ENCODE measurements at regions not wholly inside any gene's neighbourhood (a gene's known extent, or its start where the extent isn't known, plus 50 kb on each side); places are given as distances from the start of the nearest gene placed in this dataset.
A peak's percentile ranks its signal among the peaks of the same experiment; 100 is the strongest.

DNA sequence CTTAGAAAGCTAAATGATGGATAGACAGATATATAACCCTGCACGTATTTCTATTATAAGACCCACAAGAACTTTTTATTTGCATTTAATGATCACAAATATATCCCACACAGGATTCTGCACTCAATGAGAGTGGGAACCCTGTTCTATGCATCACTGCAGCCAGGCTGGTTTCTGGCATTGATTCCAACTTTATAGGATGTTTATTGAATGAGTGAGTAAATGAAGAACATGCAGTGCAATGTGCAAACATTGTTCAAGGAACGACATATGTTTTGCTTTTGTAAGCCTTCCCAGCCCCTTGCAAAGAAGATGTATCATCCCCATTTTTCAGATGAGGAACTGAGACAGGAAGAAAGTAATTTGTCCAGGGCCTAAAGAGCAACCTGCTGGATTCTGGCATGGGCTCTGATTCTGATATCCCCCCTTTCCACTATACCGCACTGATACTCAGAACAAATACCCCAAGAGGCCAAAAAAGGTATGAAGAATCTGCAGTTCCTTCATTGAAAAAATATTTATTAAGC lies 246.3 kb downstream of the LACC1 start:
- Mint-ChIP-seq H3K27ac (no peak overlapping the region), H3K4me1 (ENCODE audit: low read depth in 2 of 2) (no peaks in the 10 kb centered on the region), H3K9me3 (peaks cover 0 to 3% of the 10 kb centered on the region in 2 donors), H3K4me3 (no peak overlapping the region), H3K36me3 (ENCODE audit: insufficient read depth) (no peaks in the 10 kb centered on the region), H3K27me3 (peaks cover 11 to 35% of the 10 kb centered on the region in 2 donors)
- DNase-seq (no peak), ATAC-seq (replicated peaks) (no peak)

DNA sequence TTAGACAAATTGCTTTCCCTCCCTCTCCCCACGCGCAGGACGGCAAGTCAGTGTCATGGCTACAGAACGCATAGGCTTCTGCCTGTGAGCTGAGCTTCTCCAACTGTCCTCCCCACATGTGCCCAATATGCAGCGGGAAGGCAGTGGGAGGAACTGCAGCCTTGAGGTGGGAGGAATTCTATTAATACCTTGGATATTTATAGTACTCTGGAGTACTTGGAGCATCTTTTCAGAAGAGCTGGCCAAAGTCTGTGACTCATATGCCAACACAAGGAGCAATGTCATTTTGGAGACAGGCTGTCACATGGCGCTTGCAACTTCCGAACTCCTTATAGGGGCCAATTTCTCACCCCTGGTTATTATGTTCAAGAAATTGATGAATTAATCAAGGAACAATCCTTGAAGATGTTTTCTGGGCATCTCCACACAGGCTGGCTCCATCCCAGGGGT lies 245.0 kb upstream of the SERP2 start:
- Mint-ChIP-seq H3K4me1 (ENCODE audit: low read depth in 2 of 2) (no peaks in the 10 kb centered on the region), H3K9me3 (no peaks in the 10 kb centered on the region), H3K27ac (no peak overlapping the region), H3K36me3 (ENCODE audit: insufficient read depth) (no peaks in the 10 kb centered on the region), H3K4me3 (no peak overlapping the region), H3K27me3 (peaks cover 31 to 49% of the 10 kb centered on the region in 2 donors)
- DNase-seq: no peak
- ATAC-seq (replicated peaks): no peak

DNA sequence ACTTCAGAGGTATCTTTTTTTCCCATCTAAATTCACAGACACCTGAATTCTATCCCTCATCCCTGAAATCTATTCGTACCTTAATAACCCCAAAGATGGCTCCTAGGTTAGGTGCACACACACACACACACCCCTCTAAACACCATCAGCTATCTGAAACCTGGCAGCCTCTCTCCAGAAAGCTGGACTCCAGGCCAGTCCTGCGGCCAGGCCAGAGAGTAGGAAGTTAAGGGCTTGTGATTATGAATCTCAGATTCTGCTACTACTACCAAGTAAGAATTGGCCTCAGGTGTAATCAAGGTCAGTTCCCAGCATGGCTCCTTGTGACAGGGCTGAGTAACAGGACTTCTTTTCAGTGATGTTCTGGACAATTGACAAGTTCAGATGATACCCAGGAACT lies 244.2 kb upstream of the SERP2 start:
- Mint-ChIP-seq H3K36me3 (ENCODE audit: insufficient read depth) (no peaks in the 10 kb centered on the region), H3K4me3 (no peak overlapping the region), H3K27ac (no peak overlapping the region), H3K9me3 (no peaks in the 10 kb centered on the region), H3K4me1 (ENCODE audit: low read depth in 2 of 2) (no peaks in the 10 kb centered on the region), H3K27me3 (peaks cover 31 to 49% of the 10 kb centered on the region in 2 donors)
- no peak for ATAC-seq (replicated peaks)
- no peak for DNase-seq

DNA sequence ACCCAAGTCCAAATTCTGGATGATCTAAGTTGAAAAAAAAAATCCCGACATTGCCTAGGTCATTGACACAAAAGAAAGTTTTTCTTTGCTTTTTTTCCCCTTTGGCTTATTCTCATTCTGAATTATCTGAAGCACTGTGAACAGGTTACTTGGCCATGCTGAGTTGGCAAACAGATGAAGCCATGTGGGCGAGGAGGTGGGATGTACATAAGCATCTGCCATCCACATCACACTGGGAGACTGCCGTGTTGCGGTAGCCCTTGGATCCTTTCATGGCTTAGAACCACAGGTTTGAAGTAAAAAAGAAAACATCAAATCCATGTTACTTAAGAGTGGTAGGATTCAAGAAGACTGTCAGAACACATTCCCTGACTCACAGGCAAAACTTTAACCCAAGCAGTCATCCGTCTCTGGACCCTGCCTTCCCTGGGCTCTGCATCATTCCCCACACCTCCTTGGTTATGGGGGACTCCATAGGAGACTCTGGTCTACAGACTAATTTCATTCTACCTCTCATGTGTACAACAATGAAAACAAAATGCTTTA lies 242.5 kb upstream of the SERP2 start:
- Mint-ChIP-seq H3K4me3 (no peak overlapping the region), H3K4me1 (ENCODE audit: low read depth in 2 of 2) (no peaks in the 10 kb centered on the region), H3K9me3 (no peaks in the 10 kb centered on the region), H3K36me3 (ENCODE audit: insufficient read depth) (no peaks in the 10 kb centered on the region), H3K27ac (no peak overlapping the region), H3K27me3 (peaks cover 31 to 49% of the 10 kb centered on the region in 2 donors)
- DNase-seq: no peak
- no peak for ATAC-seq (replicated peaks)

DNA sequence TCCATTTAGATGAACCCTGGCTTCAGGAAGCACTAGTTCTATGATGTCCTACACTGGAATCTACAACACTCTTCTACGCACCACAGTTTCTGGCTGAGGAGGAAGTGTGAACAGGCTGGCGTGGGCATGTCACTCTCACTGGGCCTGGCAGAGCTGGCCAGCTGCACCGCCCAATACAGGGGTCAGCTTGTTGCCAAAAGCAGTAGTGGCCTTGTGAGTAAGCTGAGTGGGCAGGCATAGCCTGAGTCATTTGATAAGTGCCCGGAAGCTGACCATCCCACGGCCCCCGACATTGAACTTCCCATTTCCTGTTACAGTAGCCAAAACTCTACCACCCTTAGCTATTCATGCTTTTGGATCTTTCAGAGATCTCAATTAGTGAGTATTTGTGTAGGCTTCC lies 240.9 kb upstream of the SERP2 start:
- ATAC-seq (replicated peaks): no peak
- no peak for DNase-seq
- Mint-ChIP-seq H3K27me3 (peaks cover 31 to 44% of the 10 kb centered on the region in 2 donors), H3K36me3 (ENCODE audit: insufficient read depth) (no peaks in the 10 kb centered on the region), H3K4me3 (no peak overlapping the region), H3K27ac (no peak overlapping the region), H3K9me3 (no peaks in the 10 kb centered on the region), H3K4me1 (ENCODE audit: low read depth in 2 of 2) (no peaks in the 10 kb centered on the region)

DNA sequence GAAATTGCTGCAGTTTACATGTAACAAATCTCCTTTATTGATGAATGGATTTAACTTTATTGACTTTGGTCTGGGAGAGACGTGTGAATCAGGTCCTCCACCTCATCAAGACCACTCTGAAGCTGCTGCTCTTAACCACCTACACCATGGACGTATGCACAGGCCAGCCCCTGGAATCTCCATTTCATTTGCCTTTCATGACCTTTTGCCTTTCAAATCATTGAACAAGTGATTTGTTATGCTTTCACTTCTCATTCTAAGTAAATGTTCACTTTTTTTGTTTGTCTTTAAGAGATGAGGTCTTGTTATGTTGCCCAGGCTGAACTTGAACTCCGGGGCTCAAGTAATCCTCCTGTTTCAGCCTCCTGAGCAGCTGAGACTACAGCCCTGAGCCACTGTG lies 240.0 kb upstream of the SERP2 start:
- peaks cover 31 to 35% of the 10 kb centered on the region in 2 donors for H3K27me3 Mint-ChIP-seq
- no peak overlapping the region for H3K27ac Mint-ChIP-seq
- H3K4me3 Mint-ChIP-seq: no peak overlapping the region

DNA sequence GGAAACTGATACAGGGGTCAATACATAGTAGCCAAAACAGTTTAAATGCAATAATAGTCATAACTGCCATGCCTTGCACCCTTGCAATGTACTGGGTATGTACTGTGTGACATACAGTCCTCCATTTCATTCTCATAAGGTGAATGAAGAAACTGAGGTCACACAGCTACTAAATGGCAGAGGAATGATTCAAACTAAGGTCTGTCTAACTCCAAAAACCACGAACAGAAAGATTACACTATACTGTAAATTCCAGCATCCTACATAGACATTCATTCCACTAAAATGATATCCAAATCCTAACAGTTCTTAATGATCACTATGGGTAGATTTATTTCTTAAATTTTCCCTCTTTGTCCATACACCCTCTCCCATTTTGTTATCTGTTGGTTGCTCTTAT lies 238.1 kb upstream of the SERP2 start:
- no peaks in the 10 kb centered on the region for H3K4me1 Mint-ChIP-seq (ENCODE audit: low read depth in 2 of 2)
- no peak overlapping the region for H3K4me3 Mint-ChIP-seq
- ATAC-seq (replicated peaks) (no peak), DNase-seq (no peak)
- H3K27ac Mint-ChIP-seq: no peak overlapping the region
- peaks cover 18 to 24% of the 10 kb centered on the region in 2 donors for H3K27me3 Mint-ChIP-seq
- H3K36me3 Mint-ChIP-seq (ENCODE audit: insufficient read depth): no peaks in the 10 kb centered on the region
- H3K9me3 Mint-ChIP-seq: no peaks in the 10 kb centered on the region

More for the DNA sequence above, 240.0 kb upstream of the SERP2 start:
- H3K36me3 Mint-ChIP-seq (ENCODE audit: insufficient read depth): no peaks in the 10 kb centered on the region
- no peak for DNase-seq
- no peak for ATAC-seq (replicated peaks)
- no peaks in the 10 kb centered on the region for H3K9me3 Mint-ChIP-seq
- no peaks in the 10 kb centered on the region for H3K4me1 Mint-ChIP-seq (ENCODE audit: low read depth in 2 of 2)

DNA sequence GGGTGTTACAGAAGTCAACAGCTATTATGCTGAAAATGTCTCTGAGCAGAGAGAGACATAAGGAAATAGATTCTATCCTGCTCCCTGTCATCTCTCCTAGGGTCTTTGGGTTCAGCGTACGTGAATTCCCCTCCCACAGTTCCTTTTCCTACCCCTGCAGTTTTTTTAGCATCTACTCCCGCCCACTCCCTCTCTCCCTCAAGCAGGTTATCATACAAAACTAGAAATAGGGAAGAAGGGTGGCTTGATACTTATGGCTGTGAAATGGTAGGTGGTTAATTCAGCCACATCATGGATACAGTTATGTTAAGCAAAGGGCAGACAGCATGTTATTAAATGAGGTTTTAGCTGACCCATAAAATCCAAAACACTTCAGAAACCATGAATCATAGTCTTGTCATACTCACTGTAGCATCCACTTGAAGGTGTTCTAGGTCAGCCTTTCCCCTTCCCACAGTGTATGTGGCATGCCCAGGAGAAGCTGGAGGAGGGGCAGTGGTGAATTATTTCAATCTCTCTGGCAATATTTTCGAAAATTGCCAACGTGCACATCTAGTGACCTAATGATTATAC lies 236.8 kb upstream of the SERP2 start:
- no peak overlapping the region for H3K4me3 Mint-ChIP-seq
- DNase-seq: no peak
- ATAC-seq (replicated peaks): no peak
- peaks cover 6 to 12% of the 10 kb centered on the region in 2 donors for H3K27me3 Mint-ChIP-seq
- H3K9me3 Mint-ChIP-seq: no peaks in the 10 kb centered on the region
- H3K4me1 Mint-ChIP-seq (ENCODE audit: low read depth in 2 of 2): peaks cover 5 to 8% of the 10 kb centered on the region in 2 donors
- no peak overlapping the region for H3K27ac Mint-ChIP-seq
- H3K36me3 Mint-ChIP-seq (ENCODE audit: insufficient read depth): peaks cover 7% of the 10 kb centered on the region

DNA sequence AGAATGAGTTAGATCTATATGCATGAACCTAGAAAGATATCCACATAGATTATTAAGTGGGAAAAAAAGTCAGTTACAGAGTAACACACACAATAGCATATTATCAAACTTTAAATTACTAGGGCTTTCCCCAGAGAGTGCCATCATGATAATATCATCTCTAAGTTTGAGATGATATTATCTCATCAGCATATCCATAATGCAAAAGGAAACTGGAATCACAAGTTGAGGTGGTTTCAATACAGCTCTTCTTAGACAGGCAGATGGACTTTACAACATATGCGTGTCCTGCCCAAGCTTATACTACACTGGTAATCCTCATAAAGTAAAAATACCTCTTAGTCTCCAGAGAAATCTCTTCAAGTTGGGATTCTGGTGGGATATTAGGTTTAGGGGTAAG lies 236.2 kb upstream of the SERP2 start:
- H3K36me3 Mint-ChIP-seq (ENCODE audit: insufficient read depth): peaks cover 8% of the 10 kb centered on the region
- ATAC-seq (replicated peaks) (no peak), DNase-seq (no peak)
- no peaks in the 10 kb centered on the region for H3K9me3 Mint-ChIP-seq
- peaks cover 9% of the 10 kb centered on the region in 2 donors for H3K4me1 Mint-ChIP-seq (ENCODE audit: low read depth in 2 of 2)
- H3K27ac Mint-ChIP-seq: peak overlapping the region in 1 of 2 donors; percentile 65
- peaks cover 0 to 7% of the 10 kb centered on the region in 2 donors for H3K27me3 Mint-ChIP-seq
- no peak overlapping the region for H3K4me3 Mint-ChIP-seq

DNA sequence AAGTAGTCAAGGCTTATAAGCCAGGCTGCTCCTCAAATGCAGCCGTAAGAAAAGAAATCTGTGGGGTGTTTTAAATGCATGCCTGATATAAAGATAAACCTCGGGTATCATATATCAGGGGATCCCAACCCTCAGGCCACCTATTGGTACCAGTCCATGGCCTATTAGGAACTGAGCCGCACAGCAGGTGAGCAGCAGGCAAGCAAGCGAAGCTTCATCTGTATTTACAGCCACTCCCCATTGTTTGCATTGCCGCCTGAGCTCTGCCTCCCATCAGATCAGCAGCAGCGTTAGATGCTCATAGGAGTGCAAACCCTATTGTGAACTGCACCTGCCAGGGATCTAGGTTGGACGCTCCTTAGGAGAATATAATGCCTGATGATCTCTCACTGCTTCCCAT lies 233.5 kb upstream of the SERP2 start:
- Mint-ChIP-seq H3K27ac (no peak overlapping the region), H3K9me3 (no peaks in the 10 kb centered on the region), H3K4me3 (no peak overlapping the region), H3K4me1 (ENCODE audit: low read depth in 2 of 2) (peaks cover 11% of the 10 kb centered on the region in 2 donors), H3K36me3 (ENCODE audit: insufficient read depth) (peaks cover 8% of the 10 kb centered on the region), H3K27me3 (no peaks in the 10 kb centered on the region)
- DNase-seq (no peak), ATAC-seq (replicated peaks) (no peak)

DNA sequence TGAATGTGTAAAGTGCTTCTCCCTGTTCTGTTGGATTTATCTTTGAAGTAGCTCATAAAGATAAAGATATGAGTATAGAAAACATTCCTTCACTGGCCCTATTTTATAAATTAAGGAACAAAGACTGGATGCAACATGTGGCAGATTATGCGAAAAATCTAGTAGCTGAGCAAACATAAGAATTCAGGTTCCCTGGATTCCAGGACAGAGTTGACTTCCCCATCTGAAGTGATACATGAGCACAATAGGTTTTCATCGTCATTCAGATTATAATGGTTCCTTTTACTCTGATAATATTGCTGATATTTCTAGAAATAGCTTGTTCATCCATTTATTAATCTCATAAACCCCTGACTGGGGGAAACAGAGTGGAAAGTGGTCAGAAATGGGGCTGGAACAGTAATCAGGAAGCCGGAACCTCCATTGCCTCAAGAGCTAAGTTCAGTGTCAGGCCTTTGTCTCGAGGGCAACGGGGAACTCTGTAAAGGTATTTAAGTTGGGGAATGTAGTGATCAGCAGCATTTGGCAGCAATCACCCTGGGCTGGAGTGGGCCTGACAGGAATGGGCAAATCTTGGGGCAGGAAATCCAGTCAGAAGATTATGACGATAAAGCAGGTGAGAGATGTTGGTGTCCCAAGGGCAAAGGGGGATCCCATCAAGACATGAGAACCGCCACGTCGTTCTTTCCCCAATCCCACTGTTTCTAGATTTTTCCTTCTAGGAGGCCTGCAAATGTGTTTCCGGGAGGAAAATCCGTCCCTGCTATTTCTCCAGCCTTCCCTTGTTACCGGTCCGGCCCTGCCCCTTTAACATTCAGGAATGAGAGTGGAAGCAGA lies 232.5 kb upstream of the SERP2 start:
- ATAC-seq (replicated peaks): no peak
- H3K9me3 Mint-ChIP-seq: no peaks in the 10 kb centered on the region
- peaks cover 11% of the 10 kb centered on the region in 2 donors for H3K4me1 Mint-ChIP-seq (ENCODE audit: low read depth in 2 of 2)
- peak in 1 of 3 experiments; percentile 4 for DNase-seq
- peak overlapping the region; percentile 86 to 92 for H3K27ac Mint-ChIP-seq
- H3K27me3 Mint-ChIP-seq: no peaks in the 10 kb centered on the region
- peak overlapping the region; percentile 80 to 81 for H3K4me3 Mint-ChIP-seq
- H3K36me3 Mint-ChIP-seq (ENCODE audit: insufficient read depth): peaks cover 8% of the 10 kb centered on the region

DNA sequence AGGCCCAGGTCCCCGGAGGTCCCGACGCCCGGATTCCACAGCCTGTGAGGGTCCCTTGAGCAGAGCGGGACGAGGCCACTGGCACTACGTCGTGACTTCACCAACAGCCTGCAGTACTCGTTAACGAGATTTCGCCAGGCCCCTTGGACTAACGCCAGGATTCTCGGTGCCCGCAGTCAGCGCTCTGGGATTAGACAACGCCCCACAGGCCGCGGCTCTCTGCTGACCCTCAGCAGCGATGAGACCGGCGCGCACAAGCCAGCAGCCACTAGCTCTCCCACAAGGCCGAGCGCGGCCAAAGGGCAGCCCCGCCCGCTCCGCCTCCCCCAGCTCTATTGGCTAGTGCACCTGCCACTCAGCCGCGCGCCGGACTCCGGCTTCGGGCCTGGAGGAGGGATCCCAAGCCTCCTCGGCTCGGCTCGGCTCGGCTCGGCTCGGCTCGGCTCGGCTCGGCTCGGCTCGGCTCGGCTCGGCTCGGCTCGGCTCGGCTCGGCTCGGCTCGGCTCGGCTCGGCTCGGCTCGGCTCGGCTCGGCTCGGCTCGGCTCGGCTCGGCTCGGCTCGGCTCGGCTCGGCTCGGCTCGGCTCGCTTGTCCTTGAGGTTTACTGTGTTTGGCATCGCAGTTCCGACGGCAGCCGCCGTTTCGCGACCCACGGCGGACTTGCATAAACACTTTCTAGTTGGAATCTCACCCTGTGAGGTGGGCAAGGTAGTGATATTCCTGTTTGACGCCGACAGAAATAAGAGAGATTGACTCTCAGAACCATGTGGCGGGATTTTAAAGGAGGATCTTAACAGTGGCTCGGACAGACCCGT lies 231.7 kb upstream of the SERP2 start:
- Mint-ChIP-seq H3K4me1 (ENCODE audit: low read depth in 2 of 2) (peaks cover 11% of the 10 kb centered on the region in 2 donors), H3K9me3 (no peaks in the 10 kb centered on the region), H3K27me3 (no peaks in the 10 kb centered on the region), H3K4me3 (peak overlapping the region; percentile 80 to 81), H3K27ac (peak overlapping the region; percentile 86 to 92), H3K36me3 (ENCODE audit: insufficient read depth) (peaks cover 8% of the 10 kb centered on the region)
- peak; percentile 97 for ATAC-seq (replicated peaks)
- peak; percentile 94 to 95 (median 94) for DNase-seq

DNA sequence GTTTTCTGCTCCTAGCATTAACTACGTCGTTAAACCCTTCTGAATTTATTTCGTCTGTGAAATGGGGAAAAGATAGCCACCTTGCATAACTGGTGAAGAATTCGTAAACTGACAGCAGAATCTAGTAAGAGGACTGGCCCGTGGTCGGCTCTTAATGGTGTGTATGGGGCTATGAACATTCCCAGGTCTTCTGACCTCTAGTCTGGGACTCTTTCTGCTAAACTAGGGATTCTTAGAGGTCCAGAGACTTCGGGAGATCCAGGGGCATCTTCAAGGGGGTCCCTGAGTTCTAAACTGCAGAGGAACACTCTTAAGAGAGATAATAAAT lies 231.1 kb upstream of the SERP2 start:
- Mint-ChIP-seq H3K27ac (peak overlapping the region; percentile 86 to 92), H3K4me1 (ENCODE audit: low read depth in 2 of 2) (peaks cover 11% of the 10 kb centered on the region in 2 donors), H3K27me3 (no peaks in the 10 kb centered on the region), H3K36me3 (ENCODE audit: insufficient read depth) (peaks cover 8% of the 10 kb centered on the region), H3K4me3 (peak overlapping the region; percentile 80 to 81), H3K9me3 (no peaks in the 10 kb centered on the region)
- no peak for ATAC-seq (replicated peaks)
- no peak for DNase-seq

Data from effector memory CD8-positive, alpha-beta T cell (primary cell).